Lower lobe of right lung (tissue), 2 donors: ENCODE measurements at regions not wholly inside any gene's neighbourhood (a gene's known extent, or its start where the extent isn't known, plus 50 kb on each side); places are given as distances from the start of the nearest gene placed in this dataset.

Experiments
- ATAC-seq, 2 donors: fragments of 200-7000 bp; cut with Tn5 transposase; one replicate each; pipeline ENCODE4 v1.9.1; 2020 to 2022; ENCODE audit warnings: mild to moderate bottlenecking in 2 of 2, moderate library complexity in 2 of 2
- DNase-seq: peaks from one replicate; pipeline ENCODE4 v3.0.0-alpha.2; 2020
- H3K27ac ChIP-seq: fragments of 200-600 bp; one replicate; pipeline ENCODE4 v1.8.0; 2022
- H3K27me3 ChIP-seq: fragments of 200-600 bp; one replicate; pipeline ENCODE4 v1.8.0; 2022; ENCODE audit warnings: low read depth
- H3K36me3 ChIP-seq: fragments of 200-600 bp; one replicate; pipeline ENCODE4 v1.8.0; 2022; ENCODE audit warnings: mild to moderate bottlenecking
- H3K4me1 ChIP-seq: fragments of 200-600 bp; one replicate; pipeline ENCODE4 v1.8.0; 2022
- H3K4me3 ChIP-seq: fragments of 200-600 bp; one replicate; pipeline ENCODE4 v1.8.0; 2022; ENCODE audit warnings: mild to moderate bottlenecking
- H3K9me3 ChIP-seq: fragments of 200-600 bp; one replicate; pipeline ENCODE4 v1.8.0; 2022
- intact Hi-C: fragments of 100-400 bp; cut with DNase I; formaldehyde crosslinking; loops from one replicate; pipeline ENCODE4 v1.11.0; 2022
- TF ChIP-seq, protein P1 (sequence below): fragments of 200-600 bp; IDR thresholded peaks from one replicate; pipeline ENCODE4 v1.8.0; 2022; ENCODE audit warnings: antibody characterized with exemption, mild to moderate bottlenecking
- donor health status: DM: no; HTN: yes; CAD: no; lungs with severe emphysema.

DNA sequence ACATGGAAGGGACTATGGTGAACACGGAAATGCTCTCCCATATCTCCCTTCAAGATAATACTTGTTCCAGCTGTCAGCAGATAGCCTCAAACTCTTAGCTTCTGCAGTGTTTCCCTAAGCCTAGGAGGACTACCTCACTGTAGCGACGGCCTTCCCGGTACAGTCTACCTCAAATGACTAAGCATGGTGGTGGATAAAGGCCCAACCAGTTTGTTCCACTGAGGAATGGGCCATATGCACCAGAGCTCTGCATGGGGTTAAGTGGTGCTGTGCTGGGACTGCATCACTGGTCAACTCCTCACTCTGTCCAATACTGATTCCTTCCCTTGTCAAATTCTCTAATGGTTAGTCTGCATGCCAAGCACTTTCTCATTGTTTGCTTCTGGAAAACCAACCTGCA is 119.6 kb upstream of the GNPDA2 start:
- H3K27me3 ChIP-seq: no peaks in the 10 kb centered on the region
- H3K9me3 ChIP-seq: no peaks in the 10 kb centered on the region
- intact Hi-C loops: no loop called here
- TF ChIP-seq, protein P1, sequence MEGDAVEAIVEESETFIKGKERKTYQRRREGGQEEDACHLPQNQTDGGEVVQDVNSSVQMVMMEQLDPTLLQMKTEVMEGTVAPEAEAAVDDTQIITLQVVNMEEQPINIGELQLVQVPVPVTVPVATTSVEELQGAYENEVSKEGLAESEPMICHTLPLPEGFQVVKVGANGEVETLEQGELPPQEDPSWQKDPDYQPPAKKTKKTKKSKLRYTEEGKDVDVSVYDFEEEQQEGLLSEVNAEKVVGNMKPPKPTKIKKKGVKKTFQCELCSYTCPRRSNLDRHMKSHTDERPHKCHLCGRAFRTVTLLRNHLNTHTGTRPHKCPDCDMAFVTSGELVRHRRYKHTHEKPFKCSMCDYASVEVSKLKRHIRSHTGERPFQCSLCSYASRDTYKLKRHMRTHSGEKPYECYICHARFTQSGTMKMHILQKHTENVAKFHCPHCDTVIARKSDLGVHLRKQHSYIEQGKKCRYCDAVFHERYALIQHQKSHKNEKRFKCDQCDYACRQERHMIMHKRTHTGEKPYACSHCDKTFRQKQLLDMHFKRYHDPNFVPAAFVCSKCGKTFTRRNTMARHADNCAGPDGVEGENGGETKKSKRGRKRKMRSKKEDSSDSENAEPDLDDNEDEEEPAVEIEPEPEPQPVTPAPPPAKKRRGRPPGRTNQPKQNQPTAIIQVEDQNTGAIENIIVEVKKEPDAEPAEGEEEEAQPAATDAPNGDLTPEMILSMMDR: no peak
- H3K4me3 ChIP-seq: no peak overlapping the region
- ATAC-seq (no peak), DNase-seq (no peak)
- no peak overlapping the region for H3K27ac ChIP-seq
- no peaks in the 10 kb centered on the region for H3K36me3 ChIP-seq
- no peaks in the 10 kb centered on the region for H3K4me1 ChIP-seq

DNA sequence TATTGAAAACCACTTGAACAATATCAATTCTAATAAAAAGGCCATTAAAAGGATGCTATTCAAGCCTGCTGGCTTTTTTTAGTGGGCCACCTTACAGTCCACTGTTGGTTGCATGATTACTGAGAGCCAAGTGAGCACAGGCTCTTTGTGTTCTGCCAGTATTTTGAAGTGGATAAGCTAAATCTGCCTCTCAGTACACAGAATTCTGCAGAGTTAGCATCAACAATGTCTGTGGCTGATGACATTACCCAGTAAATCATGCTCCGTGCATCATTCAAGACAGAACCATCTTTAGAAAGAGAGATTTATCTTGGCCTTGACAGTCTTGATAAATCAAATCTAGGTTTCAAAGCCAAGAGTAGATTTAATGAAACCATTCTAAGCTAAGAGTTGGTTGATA is 119.0 kb upstream of the GNPDA2 start:
- no peaks in the 10 kb centered on the region for H3K4me1 ChIP-seq
- no peak overlapping the region for H3K27ac ChIP-seq
- TF ChIP-seq, protein P1: no peak
- DNase-seq (no peak), ATAC-seq (no peak)
- no peak overlapping the region for H3K4me3 ChIP-seq
- no peaks in the 10 kb centered on the region for H3K36me3 ChIP-seq
- no peaks in the 10 kb centered on the region for H3K9me3 ChIP-seq
- H3K27me3 ChIP-seq: no peaks in the 10 kb centered on the region
- intact Hi-C loops: no loop called here

DNA sequence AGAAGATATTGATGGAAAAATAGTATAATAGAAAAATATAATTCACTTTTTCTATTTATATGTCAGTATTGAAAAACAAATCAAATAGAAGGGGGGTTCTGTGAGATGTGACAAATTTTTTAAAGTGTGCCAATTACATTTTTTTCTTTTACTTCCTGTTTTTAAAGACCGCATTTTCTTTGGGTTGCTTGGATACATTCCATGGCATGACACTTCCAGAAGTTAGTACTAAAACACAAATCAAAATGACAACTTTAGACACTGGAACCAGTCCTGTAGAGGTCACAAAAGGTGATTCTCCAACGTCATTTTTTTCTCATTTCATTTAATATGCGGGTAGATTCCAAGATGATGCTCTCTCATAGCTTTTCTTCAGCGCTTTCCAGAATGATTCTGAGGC is 116.2 kb upstream of the GNPDA2 start:
- H3K27ac ChIP-seq: no peak overlapping the region
- no peaks in the 10 kb centered on the region for H3K9me3 ChIP-seq
- ATAC-seq: no peak
- TF ChIP-seq, protein P1: no peak
- no peaks in the 10 kb centered on the region for H3K27me3 ChIP-seq
- H3K36me3 ChIP-seq: no peaks in the 10 kb centered on the region
- no peak for DNase-seq
- H3K4me3 ChIP-seq: no peak overlapping the region
- intact Hi-C loops: no loop called here
- no peaks in the 10 kb centered on the region for H3K4me1 ChIP-seq

DNA sequence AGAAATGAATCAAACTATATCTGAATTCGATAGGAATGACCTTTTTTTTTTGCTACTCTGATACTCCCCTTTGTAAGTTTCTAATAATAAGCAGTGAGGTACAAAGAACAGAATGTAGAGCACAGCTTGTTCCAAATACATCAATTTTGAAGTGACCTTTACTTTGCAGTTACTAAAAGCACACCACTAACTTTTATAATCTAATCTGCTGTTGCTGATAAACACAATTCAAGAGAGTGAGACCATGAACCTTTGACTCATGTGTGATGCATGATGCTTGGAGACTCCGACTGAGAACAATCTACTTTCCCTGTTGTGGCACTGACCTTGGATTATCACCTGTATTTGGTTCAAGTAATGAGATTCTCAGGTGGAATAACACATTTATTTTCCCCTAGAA is 91.6 kb upstream of the GNPDA2 start:
- H3K36me3 ChIP-seq: no peaks in the 10 kb centered on the region
- intact Hi-C loops: no loop called here
- TF ChIP-seq, protein P1: no peak
- no peaks in the 10 kb centered on the region for H3K4me1 ChIP-seq
- H3K27me3 ChIP-seq: no peaks in the 10 kb centered on the region
- H3K27ac ChIP-seq: no peak overlapping the region
- H3K9me3 ChIP-seq: no peaks in the 10 kb centered on the region
- DNase-seq: no peak
- ATAC-seq: no peak
- no peak overlapping the region for H3K4me3 ChIP-seq

DNA sequence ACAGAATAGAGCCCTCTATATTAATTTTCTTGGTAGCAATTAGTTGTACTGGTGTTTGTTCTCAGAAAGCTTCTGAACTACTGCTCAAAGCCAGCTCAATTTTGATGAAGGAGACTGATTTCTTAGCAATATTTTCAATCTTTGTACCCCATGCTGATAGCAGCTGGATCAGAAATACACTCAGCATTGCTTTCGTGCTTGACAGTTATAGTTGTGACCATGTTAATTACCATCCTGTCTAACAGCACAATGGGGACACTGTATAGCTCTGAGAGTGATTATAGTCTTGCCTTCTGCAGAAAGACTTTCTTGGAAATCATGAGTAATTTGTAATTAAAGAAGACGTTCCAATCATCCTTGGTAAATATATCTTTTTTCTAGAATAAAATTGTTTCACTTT is 79.7 kb upstream of the GNPDA2 start:
- intact Hi-C loops: no loop called here
- Histone ChIP-seq H3K27ac (no peak overlapping the region), H3K9me3 (no peaks in the 10 kb centered on the region), H3K36me3 (no peaks in the 10 kb centered on the region), H3K27me3 (no peaks in the 10 kb centered on the region), H3K4me3 (no peak overlapping the region), H3K4me1 (no peaks in the 10 kb centered on the region)
- no peak for ATAC-seq
- TF ChIP-seq, protein P1: no peak
- no peak for DNase-seq

DNA sequence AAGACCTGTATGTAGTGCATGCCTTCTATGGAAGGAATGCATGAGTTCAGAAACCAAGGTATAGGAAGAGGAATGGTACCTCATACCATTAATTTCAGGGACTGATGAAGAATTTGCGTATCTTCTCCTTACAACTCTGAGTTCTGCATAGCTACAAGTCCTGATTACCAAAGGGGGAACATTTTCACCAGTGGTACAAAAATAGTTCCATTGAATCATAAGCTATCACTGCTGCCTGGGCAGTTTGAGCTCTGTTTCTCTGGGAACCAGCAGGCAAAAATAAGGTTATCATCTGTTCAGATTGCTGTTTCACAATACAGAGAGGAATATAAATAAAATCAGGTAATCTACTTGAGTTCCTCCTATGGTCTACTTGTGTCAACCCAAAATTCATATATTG is 77.9 kb upstream of the GNPDA2 start:
- no peaks in the 10 kb centered on the region for H3K36me3 ChIP-seq
- DNase-seq (no peak), ATAC-seq (no peak)
- H3K4me1 ChIP-seq: no peaks in the 10 kb centered on the region
- no peaks in the 10 kb centered on the region for H3K27me3 ChIP-seq
- intact Hi-C loops: no loop called here
- no peak overlapping the region for H3K27ac ChIP-seq
- H3K9me3 ChIP-seq: no peaks in the 10 kb centered on the region
- no peak overlapping the region for H3K4me3 ChIP-seq
- TF ChIP-seq, protein P1: no peak
